ENCODE measurements at regions not wholly inside any gene's neighbourhood (a gene's known extent, or its start where the extent isn't known, plus 50 kb on each side); places are given as distances from the start of the nearest gene placed in this dataset.

GRCh38 chr2:106981491-106981890, 95.5 kb upstream of the ST6GAL2 start:
- no peak for ATAC-seq

GRCh38 chr2:106982350-106982749, 96.4 kb upstream of the ST6GAL2 start:
- no peak for ATAC-seq

- no peak for ATAC-seq
These were observed 97.3 kb upstream of the ST6GAL2 start for GRCh38 chr2:106983305-106983704.

- no peak for ATAC-seq
These were observed 102.4 kb upstream of the ST6GAL2 start for GRCh38 chr2:106988361-106988760.

- ATAC-seq = no peak
These were observed 104.3 kb upstream of the ST6GAL2 start for GRCh38 chr2:106990297-106990696.

GRCh38 chr2:106991866-106992265, 105.9 kb upstream of the ST6GAL2 start:
- ATAC-seq = no peak

- no peak for ATAC-seq
These were observed 109.6 kb upstream of the ST6GAL2 start for GRCh38 chr2:106995556-106995955.

- ATAC-seq = no peak
These were observed 110.3 kb upstream of the ST6GAL2 start for GRCh38 chr2:106996171-106996769.

GRCh38 chr2:106997204-106997603, 111.2 kb upstream of the ST6GAL2 start:
- ATAC-seq = no peak

GRCh38 chr2:107001062-107001461, 115.1 kb upstream of the ST6GAL2 start:
- no peak for ATAC-seq

- no peak for ATAC-seq
These were observed 115.6 kb upstream of the ST6GAL2 start for GRCh38 chr2:107001551-107001950.

- no peak for ATAC-seq
These were observed 116.2 kb upstream of the ST6GAL2 start for GRCh38 chr2:107001964-107002696.

GRCh38 chr2:107002735-107003134, 116.8 kb upstream of the ST6GAL2 start:
- ATAC-seq = no peak

GRCh38 chr2:107005853-107006252, 119.9 kb upstream of the ST6GAL2 start:
- ATAC-seq = no peak

- no peak for ATAC-seq
These were observed 120.9 kb upstream of the ST6GAL2 start for GRCh38 chr2:107006836-107007235.

GRCh38 chr2:107007927-107008326, 122.0 kb upstream of the ST6GAL2 start:
- ATAC-seq = no peak

GRCh38 chr2:107008843-107009242, 122.9 kb upstream of the ST6GAL2 start:
- ATAC-seq = no peak

- ATAC-seq = no peak
These were observed 123.3 kb upstream of the ST6GAL2 start for GRCh38 chr2:107009275-107009674.

- ATAC-seq = no peak
These were observed 126.8 kb upstream of the ST6GAL2 start for GRCh38 chr2:107012714-107013306.

GRCh38 chr2:107013884-107014283, 127.9 kb upstream of the ST6GAL2 start:
- ATAC-seq = no peak

GRCh38 chr2:107018366-107018765, 132.4 kb upstream of the ST6GAL2 start:
- ATAC-seq = no peak

- ATAC-seq = no peak
These were observed 134.4 kb upstream of the ST6GAL2 start for GRCh38 chr2:107020392-107020791.

GRCh38 chr2:107024269-107024668, 138.3 kb upstream of the ST6GAL2 start:
- no peak for ATAC-seq

GRCh38 chr2:107025291-107025857, 139.4 kb upstream of the ST6GAL2 start:
- no peak for ATAC-seq
